ENCODE measurements at regions not wholly inside any gene's neighbourhood (a gene's known extent, or its start where the extent isn't known, plus 50 kb on each side); places are given as distances from the start of the nearest gene placed in this dataset.

DNA sequence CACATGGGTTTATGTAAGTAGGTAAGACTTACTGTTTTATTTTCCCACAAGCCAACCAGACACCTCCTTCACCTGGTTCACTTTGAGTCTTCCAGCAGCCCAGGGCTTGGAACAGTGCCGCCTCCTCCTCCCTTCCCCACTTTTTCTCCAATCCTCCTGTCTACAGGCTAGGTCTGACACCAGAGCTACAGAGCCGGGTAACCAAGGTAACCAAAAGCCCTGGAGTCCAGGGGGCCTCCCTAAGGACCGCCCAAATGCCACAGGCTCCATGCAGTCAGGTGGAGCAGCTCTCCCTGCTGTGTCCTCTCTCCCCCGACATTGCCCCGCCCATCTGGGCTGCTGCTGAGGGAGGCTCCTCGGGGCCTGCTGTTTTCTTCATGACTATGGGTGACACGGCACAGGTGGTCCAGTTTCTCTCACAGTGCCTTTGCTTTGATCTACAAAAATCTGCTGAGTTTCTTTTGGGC, 138.0 kb upstream of the EFNA5 start:
- Histone ChIP-seq H3K36me3 (ENCODE audit: insufficient read depth, low read length) (no peaks in the 10 kb centered on the region), H3K9ac (ENCODE audit: low read depth, low read length) (no peak overlapping the region), H3K4me1 (ENCODE audit: insufficient read depth, low read length) (peaks cover 59% of the 10 kb centered on the region), H3K9me3 (ENCODE audit: control insufficient read depth, insufficient read depth, low read length) (no peaks in the 10 kb centered on the region)

DNA sequence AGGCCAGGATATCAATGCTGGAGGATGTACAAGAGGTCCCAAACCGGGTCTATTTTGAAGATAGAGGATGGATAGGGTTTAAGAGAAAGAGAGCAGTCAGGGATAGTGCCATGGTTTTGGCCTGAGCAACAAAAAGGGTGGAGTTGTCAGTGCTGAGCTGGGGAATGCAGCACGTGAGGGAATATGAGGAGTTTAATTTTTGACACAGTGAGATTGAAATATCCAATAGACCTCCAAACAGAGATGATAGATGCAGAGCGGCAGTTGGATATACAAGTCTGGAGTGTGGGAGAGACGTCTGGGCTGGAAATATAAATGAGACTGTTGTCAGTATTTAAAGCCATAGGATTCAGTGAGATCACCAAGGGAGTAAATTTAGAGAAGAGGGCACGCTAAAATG, 136.7 kb upstream of the EFNA5 start:
- no peak overlapping the region for H3K9ac ChIP-seq (ENCODE audit: low read depth, low read length)
- no peaks in the 10 kb centered on the region for H3K9me3 ChIP-seq (ENCODE audit: control insufficient read depth, insufficient read depth, low read length)
- peaks cover 59% of the 10 kb centered on the region for H3K4me1 ChIP-seq (ENCODE audit: insufficient read depth, low read length)
- no peaks in the 10 kb centered on the region for H3K36me3 ChIP-seq (ENCODE audit: insufficient read depth, low read length)

DNA sequence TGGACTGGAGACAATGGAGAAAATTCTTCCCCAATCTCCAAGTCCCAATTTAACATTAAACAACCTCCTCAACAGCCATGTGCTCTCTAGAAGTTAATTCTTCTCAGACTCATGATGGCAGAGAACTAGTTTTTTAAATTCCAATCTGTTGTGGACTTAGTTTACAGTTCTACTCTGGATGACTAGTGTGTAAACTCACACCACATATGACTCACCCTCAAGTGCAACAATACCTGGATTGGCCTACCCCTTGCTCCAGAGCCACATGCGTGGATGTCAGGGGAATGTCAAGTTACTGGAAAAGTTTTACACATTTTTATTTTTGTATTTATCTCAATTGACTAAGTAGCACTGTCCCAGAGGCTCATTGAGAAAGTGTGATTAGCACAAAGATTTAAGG, 136.0 kb upstream of the EFNA5 start:
- peaks cover 59% of the 10 kb centered on the region for H3K4me1 ChIP-seq (ENCODE audit: insufficient read depth, low read length)
- H3K9ac ChIP-seq (ENCODE audit: low read depth, low read length): no peak overlapping the region
- no peaks in the 10 kb centered on the region for H3K9me3 ChIP-seq (ENCODE audit: control insufficient read depth, insufficient read depth, low read length)
- H3K36me3 ChIP-seq (ENCODE audit: insufficient read depth, low read length): no peaks in the 10 kb centered on the region

DNA sequence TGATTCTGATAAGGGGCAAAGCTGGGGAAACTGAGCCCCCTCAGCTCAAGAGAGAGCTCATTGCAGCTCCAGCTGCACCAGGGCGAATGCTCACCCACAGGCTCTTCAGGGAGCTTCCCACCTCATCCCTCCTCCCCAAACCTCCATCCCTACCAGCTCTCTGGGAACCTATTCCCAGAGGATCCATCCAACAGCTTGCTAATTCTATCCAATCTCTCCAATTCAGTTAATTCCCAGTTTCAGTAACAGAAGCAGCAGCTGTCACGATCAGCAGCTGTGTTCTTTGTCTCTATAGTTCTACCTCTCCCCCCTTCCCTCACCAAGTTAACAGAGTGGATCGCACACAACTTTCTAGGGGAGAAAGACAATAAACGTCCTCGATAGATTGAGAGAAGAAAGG, 135.5 kb upstream of the EFNA5 start:
- Histone ChIP-seq H3K9ac (ENCODE audit: low read depth, low read length) (no peak overlapping the region), H3K36me3 (ENCODE audit: insufficient read depth, low read length) (no peaks in the 10 kb centered on the region), H3K9me3 (ENCODE audit: control insufficient read depth, insufficient read depth, low read length) (no peaks in the 10 kb centered on the region), H3K4me1 (ENCODE audit: insufficient read depth, low read length) (peaks cover 59% of the 10 kb centered on the region)

DNA sequence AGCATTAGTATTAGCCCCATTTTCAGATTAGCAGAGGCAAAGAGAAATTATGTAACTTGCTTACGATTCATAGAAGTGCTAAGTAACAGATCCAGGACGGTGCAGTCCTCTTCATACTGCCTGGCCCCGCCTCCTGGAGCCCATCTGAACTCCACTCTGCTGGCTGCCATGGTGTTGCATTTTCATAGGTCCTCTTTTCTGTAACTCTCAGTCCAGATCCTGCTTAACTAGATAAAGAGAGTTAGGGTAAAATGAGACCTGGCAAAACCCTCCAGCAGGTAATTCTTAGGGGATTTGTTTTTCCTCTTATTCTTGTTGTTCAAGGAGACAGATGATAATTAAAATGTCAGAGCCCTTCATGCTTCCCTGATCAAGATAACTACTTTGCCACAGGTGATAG, 135.1 kb upstream of the EFNA5 start:
- no peaks in the 10 kb centered on the region for H3K36me3 ChIP-seq (ENCODE audit: insufficient read depth, low read length)
- no peak overlapping the region for H3K9ac ChIP-seq (ENCODE audit: low read depth, low read length)
- no peaks in the 10 kb centered on the region for H3K9me3 ChIP-seq (ENCODE audit: control insufficient read depth, insufficient read depth, low read length)
- peaks cover 58% of the 10 kb centered on the region for H3K4me1 ChIP-seq (ENCODE audit: insufficient read depth, low read length)

DNA sequence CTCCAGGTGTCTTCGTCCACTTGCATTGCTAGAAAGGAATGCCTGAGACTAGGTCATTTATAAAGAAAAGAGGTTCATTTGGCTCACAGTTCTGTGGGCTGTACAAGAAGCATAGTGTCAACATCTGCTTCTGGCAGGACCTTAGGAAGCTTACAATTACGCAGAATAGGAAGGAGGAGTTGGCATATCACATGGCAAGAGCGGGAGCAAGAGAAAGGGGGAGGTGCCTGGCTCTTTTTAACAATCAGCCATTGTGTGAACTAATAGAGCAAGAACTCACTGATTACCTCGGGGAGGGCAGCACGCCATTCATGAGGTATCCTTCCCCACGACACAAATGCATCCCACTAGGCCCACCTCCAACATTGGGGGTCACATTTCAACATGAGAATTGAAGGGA, 134.4 kb upstream of the EFNA5 start:
- no peaks in the 10 kb centered on the region for H3K9me3 ChIP-seq (ENCODE audit: control insufficient read depth, insufficient read depth, low read length)
- H3K9ac ChIP-seq (ENCODE audit: low read depth, low read length): no peak overlapping the region
- H3K4me1 ChIP-seq (ENCODE audit: insufficient read depth, low read length): peaks cover 52% of the 10 kb centered on the region
- H3K36me3 ChIP-seq (ENCODE audit: insufficient read depth, low read length): no peaks in the 10 kb centered on the region

DNA sequence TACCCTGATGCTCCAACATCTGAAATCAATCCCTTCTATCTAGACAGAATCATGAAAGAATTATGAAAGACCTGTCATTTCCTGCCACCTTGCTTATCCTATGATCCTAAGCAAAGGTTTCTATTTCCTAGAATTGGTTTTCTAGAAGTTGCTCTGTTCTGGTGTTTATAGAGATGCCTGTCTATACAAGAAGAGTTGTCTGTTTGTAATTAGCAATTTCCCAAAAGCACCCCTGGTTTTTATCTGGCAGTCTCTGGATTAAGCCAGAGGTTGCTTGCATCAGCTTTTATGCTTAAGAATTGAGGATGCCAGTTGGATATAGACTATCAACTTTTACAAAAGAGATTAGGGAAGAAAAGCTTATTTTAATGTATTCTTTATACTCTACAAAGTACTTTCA, 133.0 kb upstream of the EFNA5 start:
- H3K9ac ChIP-seq (ENCODE audit: low read depth, low read length): no peak overlapping the region
- peaks cover 51% of the 10 kb centered on the region for H3K4me1 ChIP-seq (ENCODE audit: insufficient read depth, low read length)
- no peaks in the 10 kb centered on the region for H3K9me3 ChIP-seq (ENCODE audit: control insufficient read depth, insufficient read depth, low read length)
- no peaks in the 10 kb centered on the region for H3K36me3 ChIP-seq (ENCODE audit: insufficient read depth, low read length)

DNA sequence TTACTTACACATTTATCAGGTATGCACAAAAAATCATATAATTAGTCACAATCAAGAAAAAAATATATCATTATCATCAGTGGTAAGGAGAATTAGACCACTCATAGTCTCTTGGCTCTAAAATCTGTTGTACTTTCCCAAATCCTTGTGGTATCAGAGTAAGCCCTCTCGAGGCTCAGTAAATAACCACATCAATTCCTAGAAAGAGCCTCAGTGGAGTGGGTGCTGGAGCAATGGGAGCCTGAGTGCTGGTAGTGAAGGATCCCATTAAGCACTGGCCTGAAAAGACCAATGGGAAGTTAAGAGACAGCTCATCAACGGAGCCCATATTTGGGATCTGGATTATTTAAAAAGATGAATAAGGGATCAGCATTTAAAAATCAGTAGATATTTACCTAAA, 130.3 kb upstream of the EFNA5 start:
- peaks cover 27% of the 10 kb centered on the region for H3K4me1 ChIP-seq (ENCODE audit: insufficient read depth, low read length)
- no peaks in the 10 kb centered on the region for H3K9me3 ChIP-seq (ENCODE audit: control insufficient read depth, insufficient read depth, low read length)
- no peak overlapping the region for H3K9ac ChIP-seq (ENCODE audit: low read depth, low read length)
- no peaks in the 10 kb centered on the region for H3K36me3 ChIP-seq (ENCODE audit: insufficient read depth, low read length)

DNA sequence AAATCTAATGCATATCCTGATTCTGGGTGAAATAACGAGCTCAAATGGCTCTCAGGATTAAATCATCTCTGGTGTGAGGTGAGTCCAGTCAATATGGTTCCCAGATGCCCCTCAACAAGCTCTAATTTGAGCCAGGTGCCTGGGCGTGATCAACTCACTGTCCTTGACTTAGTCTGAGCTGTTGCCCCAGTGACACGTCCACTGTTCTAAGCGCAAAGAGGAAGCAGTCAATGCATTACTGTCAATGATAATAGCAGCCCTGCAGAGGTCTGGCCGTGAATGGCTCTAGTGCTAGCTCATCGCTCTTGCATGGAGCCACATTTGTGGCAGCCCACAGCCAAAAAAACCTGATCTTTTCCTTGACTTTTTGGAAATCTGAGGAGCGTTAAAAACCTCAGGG, 128.6 kb upstream of the EFNA5 start:
- Histone ChIP-seq H3K9ac (ENCODE audit: low read depth, low read length) (no peak overlapping the region), H3K4me1 (ENCODE audit: insufficient read depth, low read length) (peaks cover 13% of the 10 kb centered on the region), H3K9me3 (ENCODE audit: control insufficient read depth, insufficient read depth, low read length) (no peaks in the 10 kb centered on the region), H3K36me3 (ENCODE audit: insufficient read depth, low read length) (no peaks in the 10 kb centered on the region)

DNA sequence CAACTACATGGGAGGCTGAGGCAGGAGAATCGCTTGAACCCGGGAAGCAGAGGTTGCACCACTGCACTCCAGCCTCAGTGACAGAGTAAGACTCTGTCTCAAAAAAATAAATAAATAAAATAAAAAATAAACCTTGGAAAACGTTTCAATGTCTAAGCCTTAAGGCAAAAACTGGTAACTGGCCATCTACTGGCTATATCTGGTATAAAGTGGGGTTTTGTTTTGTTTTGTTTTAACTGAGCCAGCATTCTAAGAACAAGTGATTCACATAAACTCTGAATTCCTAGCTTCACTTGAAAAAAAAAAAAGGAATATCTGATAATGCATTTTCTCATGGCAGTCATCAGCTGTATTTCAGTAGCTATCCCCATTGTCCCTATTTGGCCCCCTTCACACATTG, 126.1 kb upstream of the EFNA5 start:
- H3K9ac ChIP-seq (ENCODE audit: low read depth, low read length): no peak overlapping the region
- peaks cover 13% of the 10 kb centered on the region for H3K4me1 ChIP-seq (ENCODE audit: insufficient read depth, low read length)
- no peaks in the 10 kb centered on the region for H3K36me3 ChIP-seq (ENCODE audit: insufficient read depth, low read length)
- no peaks in the 10 kb centered on the region for H3K9me3 ChIP-seq (ENCODE audit: control insufficient read depth, insufficient read depth, low read length)

DNA sequence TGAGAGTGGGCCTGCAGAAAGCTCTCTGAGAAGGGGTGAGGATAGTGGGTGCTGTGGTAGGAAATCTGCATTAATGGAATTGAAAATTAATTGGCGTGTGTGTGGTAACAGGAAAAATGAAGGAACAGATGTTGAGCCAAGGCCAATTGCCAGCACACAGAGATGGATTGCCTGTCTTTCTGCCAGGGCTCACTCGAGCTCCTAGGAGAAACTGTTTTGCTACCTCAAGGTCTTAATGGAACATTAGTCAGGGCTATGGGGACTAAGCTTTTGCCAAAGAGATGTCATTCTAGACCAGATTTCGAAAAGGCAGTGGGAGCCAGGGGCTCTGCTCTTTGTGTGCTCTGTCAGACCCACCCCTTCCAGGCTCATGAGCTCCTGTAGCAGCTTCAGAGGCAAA, 124.0 kb upstream of the EFNA5 start:
- Histone ChIP-seq H3K36me3 (ENCODE audit: insufficient read depth, low read length) (no peaks in the 10 kb centered on the region), H3K9me3 (ENCODE audit: control insufficient read depth, insufficient read depth, low read length) (no peaks in the 10 kb centered on the region), H3K4me1 (ENCODE audit: insufficient read depth, low read length) (peaks cover 8% of the 10 kb centered on the region), H3K9ac (ENCODE audit: low read depth, low read length) (no peak overlapping the region)

DNA sequence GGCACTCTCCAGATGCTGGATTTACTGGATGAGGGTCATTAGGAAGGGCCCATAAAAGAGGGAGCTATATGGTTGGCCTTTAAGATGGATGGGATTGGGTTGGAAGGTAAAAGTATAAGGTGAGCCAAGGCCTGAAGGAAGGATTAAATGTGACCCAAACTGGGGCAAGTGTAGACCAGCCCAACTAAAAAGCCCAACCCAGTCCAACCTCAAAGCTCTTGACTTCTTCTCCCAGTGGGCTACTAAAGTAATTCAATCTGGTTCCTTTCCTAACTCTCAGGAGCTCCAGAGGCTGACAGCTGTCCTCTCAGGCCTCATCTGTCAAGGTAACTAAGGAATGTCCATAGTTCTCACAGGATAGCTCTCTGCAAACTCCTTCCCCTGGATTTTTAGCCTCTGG, 122.2 kb upstream of the EFNA5 start:
- H3K9ac ChIP-seq (ENCODE audit: low read depth, low read length): no peak overlapping the region
- H3K36me3 ChIP-seq (ENCODE audit: insufficient read depth, low read length): no peaks in the 10 kb centered on the region
- H3K9me3 ChIP-seq (ENCODE audit: control insufficient read depth, insufficient read depth, low read length): no peaks in the 10 kb centered on the region
- H3K4me1 ChIP-seq (ENCODE audit: insufficient read depth, low read length): no peaks in the 10 kb centered on the region

DNA sequence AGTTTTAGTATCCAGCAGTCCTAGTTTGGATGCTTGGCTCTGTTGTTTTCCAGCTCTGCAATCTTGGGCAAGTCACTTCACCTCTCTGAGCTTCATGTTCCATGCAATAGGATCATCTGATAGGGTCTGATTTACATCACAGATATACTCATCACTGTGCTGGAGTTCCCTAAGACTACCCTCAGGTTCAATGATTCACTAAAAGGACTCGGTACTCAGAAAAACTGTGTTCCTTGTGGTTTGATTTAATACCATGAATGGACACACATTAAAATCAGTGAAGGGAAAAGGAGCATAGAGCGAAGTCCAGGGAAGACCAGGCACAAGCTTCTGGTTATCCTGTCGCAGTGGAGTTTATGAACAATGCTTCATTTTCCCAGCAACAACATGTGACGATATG, 119.9 kb upstream of the EFNA5 start:
- H3K9me3 ChIP-seq (ENCODE audit: control insufficient read depth, insufficient read depth, low read length): no peaks in the 10 kb centered on the region
- no peaks in the 10 kb centered on the region for H3K36me3 ChIP-seq (ENCODE audit: insufficient read depth, low read length)
- no peak overlapping the region for H3K9ac ChIP-seq (ENCODE audit: low read depth, low read length)
- no peaks in the 10 kb centered on the region for H3K4me1 ChIP-seq (ENCODE audit: insufficient read depth, low read length)

DNA sequence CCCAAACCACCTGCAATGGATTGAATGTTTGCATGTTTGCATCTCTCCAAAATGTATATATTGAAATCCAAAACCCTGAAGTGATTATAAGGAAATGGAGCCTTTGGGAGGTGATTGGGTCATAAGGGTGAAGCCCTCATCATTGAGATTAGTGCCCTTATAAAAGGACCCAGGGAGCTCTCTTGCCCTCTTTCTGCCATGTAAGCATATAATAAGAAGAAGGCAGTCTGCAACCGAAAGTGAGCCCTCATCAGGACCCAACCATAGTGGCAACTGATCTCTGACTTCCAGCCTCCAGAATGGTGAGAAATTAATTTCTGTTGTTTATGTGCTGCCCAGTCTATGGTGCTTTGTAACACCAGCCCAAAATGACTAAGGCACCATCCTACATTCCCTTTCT, 115.7 kb upstream of the EFNA5 start:
- no peaks in the 10 kb centered on the region for H3K36me3 ChIP-seq (ENCODE audit: insufficient read depth, low read length)
- no peaks in the 10 kb centered on the region for H3K9me3 ChIP-seq (ENCODE audit: control insufficient read depth, insufficient read depth, low read length)
- H3K4me1 ChIP-seq (ENCODE audit: insufficient read depth, low read length): no peaks in the 10 kb centered on the region
- H3K9ac ChIP-seq (ENCODE audit: low read depth, low read length): no peak overlapping the region

DNA sequence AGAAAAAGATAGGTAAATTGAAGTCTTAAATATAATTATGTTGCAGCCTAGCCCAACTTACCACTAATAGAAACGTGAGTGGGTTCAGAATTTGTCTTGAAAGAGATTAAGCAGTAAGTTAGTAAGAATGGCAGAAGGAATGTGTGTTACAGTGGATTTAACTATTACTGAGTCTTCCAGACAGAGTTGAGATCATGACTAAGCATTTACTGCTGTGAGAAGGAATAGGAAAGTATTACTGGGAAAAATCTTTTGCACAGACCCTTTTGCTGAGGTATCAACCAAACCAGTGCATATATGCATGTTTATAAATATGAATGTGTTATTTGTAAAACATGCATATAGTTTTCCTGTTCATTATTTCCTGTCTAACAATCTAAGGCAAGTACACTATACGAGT, 112.8 kb upstream of the EFNA5 start:
- peaks cover 8% of the 10 kb centered on the region; the same call in 1 of the 2 replicates for H3K9me3 ChIP-seq (ENCODE audit: control insufficient read depth, insufficient read depth, low read length)
- H3K9ac ChIP-seq (ENCODE audit: low read depth, low read length): no peak overlapping the region
- H3K36me3 ChIP-seq (ENCODE audit: insufficient read depth, low read length): no peaks in the 10 kb centered on the region
- no peaks in the 10 kb centered on the region; the same call in 1 of the 2 replicates for H3K4me1 ChIP-seq (ENCODE audit: insufficient read depth, low read length)

DNA sequence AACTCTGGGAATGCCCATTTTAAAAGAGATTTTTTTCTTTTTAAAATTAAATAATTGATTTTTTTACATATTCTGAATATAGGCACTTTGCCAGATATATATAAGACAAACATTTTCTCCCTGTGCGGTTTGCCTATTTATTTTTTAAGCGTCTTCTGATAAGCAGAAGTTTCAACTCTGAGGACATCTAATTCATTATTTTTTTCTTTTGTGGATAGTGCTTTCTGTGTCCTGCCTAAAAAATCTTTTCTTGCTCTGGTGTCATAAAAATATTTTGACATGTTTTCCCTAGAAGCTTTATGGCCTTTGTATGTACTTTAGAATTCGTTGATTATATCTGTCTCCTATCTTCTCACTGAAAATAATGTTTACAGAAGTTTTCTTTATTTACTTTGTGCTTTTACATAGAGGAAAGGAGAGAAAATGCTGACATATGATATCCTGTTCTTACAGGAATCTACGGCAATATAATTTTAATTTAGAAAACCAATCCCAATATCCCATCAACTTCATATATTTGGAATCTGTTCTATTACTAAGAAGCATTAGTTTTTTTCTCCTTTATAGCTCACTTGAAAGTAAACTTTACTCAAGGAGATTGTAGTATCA, 111.9 kb upstream of the EFNA5 start:
- H3K9ac ChIP-seq (ENCODE audit: low read depth, low read length): no peak overlapping the region
- no peaks in the 10 kb centered on the region for H3K36me3 ChIP-seq (ENCODE audit: insufficient read depth, low read length)
- no peaks in the 10 kb centered on the region; the same call in 1 of the 2 replicates for H3K4me1 ChIP-seq (ENCODE audit: insufficient read depth, low read length)
- H3K9me3 ChIP-seq (ENCODE audit: control insufficient read depth, insufficient read depth, low read length): peaks cover 8% of the 10 kb centered on the region; the same call in 1 of the 2 replicates
